ENCODE measurements at regions not wholly inside any gene's neighbourhood (a gene's known extent, or its start where the extent isn't known, plus 50 kb on each side); places are given as distances from the start of the nearest gene placed in this dataset.

DNA sequence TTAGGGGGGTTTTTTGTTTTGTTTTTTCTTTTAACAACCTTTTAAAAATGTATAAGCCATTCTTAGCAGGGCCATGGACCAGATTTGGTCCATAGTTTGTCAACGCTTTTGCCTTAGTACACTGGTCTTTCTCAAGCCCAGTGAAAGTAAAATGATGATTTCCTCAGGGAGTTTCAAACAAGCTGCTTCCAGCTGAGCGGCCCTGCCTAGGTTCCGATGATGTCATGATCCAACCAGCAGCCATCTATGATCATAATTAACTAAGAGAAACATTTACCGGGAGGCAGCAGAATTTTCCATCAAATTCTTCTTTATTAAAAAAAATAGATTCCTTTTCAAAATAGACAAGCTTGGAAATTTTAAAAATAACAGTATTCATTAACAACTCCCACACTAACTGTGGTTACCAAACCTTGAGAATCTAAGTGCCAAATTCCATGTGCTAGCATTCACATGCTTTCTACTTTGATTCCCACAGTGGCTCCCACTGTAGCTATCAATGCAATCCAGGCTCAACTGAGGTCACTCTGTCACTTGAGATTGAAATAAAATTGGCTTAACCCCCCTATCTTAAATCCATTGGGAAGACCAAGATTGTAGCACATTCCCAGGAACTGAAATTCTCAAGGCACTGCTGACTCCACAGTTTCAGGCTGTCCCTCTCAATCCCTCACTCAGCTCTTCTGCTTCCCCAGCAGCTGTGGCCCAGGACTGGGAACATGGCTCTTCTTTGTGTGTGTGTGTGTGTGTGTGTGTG is 148.9 kb downstream of the RNF152 start:
- peak in 3 of 4 donors; percentile 41 to 64 (median 47) for ATAC-seq
- Histone ChIP-seq H3K9me3 (no peaks in the 10 kb centered on the region), H3K36me3 (no peaks in the 10 kb centered on the region), H3K4me3 (no peak overlapping the region), H3K27me3 (no peaks in the 10 kb centered on the region), H3K27ac (no peak overlapping the region), H3K4me1 (no peaks in the 10 kb centered on the region)
- TF ChIP-seq, protein P1, sequence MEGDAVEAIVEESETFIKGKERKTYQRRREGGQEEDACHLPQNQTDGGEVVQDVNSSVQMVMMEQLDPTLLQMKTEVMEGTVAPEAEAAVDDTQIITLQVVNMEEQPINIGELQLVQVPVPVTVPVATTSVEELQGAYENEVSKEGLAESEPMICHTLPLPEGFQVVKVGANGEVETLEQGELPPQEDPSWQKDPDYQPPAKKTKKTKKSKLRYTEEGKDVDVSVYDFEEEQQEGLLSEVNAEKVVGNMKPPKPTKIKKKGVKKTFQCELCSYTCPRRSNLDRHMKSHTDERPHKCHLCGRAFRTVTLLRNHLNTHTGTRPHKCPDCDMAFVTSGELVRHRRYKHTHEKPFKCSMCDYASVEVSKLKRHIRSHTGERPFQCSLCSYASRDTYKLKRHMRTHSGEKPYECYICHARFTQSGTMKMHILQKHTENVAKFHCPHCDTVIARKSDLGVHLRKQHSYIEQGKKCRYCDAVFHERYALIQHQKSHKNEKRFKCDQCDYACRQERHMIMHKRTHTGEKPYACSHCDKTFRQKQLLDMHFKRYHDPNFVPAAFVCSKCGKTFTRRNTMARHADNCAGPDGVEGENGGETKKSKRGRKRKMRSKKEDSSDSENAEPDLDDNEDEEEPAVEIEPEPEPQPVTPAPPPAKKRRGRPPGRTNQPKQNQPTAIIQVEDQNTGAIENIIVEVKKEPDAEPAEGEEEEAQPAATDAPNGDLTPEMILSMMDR (IDR thresholded peaks at IDR 0.05), result no peak
- FAIRE-seq, result no peak
- intact Hi-C loops (cut with DNase I), result no loop called here
- 86 to 92% methylated on average over 4 of the region's 4 CpGs for WGBS, 2 donors
- no peak for DNase-seq

DNA sequence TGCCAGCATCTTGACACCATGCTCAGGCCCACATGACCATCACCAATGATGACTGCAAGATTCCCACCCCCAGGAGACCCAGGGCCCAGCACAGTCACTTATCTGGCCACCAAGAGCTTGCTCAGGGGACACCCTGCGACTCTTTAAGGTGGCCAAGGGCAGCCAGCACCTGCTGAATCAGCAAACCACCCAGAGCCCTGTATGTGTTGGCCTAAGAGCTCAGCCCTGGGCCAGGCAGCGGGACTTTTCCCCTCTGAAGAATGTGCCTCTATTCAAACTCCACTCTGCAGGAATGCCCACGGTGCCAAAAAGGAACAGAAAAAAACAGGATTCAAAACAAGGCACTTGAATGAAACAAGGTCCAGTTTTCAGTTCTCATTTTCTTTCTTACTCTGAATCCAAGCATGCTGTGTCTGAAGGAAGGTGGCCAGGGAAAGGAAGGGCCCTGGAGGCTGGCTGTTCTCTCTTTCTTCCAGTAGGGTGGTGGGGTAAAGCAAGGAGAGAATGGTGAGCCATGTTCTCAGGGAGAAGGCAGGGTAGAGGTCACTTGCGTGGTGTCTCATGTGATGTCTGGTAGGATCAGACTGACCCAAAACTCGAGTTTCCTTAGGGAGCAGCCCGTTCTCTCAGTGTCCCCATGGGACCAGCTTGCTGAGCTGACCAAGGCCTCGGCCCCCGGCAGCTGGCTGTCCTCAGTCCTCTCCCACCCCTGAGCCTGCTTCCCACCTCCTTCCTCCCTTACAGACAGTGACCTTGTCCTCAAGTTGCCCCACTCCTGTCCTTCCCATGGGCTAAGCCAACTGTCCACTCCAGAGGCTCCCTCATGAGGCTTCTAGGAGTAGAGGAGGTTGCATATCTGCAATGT is 150.0 kb downstream of the RNF152 start:
- no peaks in the 10 kb centered on the region for H3K27me3 ChIP-seq
- intact Hi-C loops (cut with DNase I), result no loop called here
- ATAC-seq (peak in 2 of 4 donors; percentile 35 to 42), DNase-seq (no peak), FAIRE-seq (no peak)
- peaks cover 0 to 2% (median 0%) of the 10 kb centered on the region in 3 donors for H3K4me1 ChIP-seq
- no peak overlapping the region for H3K27ac ChIP-seq
- no peak overlapping the region for H3K4me3 ChIP-seq
- no peaks in the 10 kb centered on the region for H3K36me3 ChIP-seq
- no peaks in the 10 kb centered on the region for H3K9me3 ChIP-seq
- TF ChIP-seq, protein P1 (IDR thresholded peaks at IDR 0.05), result no peak
- 77 to 78% methylated on average over 8 of the region's 8 CpGs for WGBS, 2 donors

- H3K9me3 ChIP-seq, result no peaks in the 10 kb centered on the region
- 56 to 70% methylated on average over 6 of the region's 6 CpGs for WGBS, 2 donors
- no peak for ATAC-seq
- no peak overlapping the region for H3K27ac ChIP-seq
- no peak for FAIRE-seq
- TF ChIP-seq, protein P1 (IDR thresholded peaks at IDR 0.05), result no peak
- intact Hi-C loops (cut with DNase I), result no loop called here
- H3K4me1 ChIP-seq, result peaks cover 1 to 6% (median 2%) of the 10 kb centered on the region in 3 donors
- DNase-seq, result no peak
- no peaks in the 10 kb centered on the region for H3K27me3 ChIP-seq
- H3K36me3 ChIP-seq, result no peaks in the 10 kb centered on the region
- no peak overlapping the region for H3K4me3 ChIP-seq
Observed at GRCh38 chr18:61741881-61742454, 150.8 kb downstream of the RNF152 start.

GRCh38 chr18:61738488-61738887 is 154.3 kb downstream of the RNF152 start:
- TF ChIP-seq, protein P1 (IDR thresholded peaks at IDR 0.05), result no peak
- no peak for DNase-seq
- no peaks in the 10 kb centered on the region for H3K36me3 ChIP-seq
- H3K27me3 ChIP-seq, result no peaks in the 10 kb centered on the region
- H3K9me3 ChIP-seq, result no peaks in the 10 kb centered on the region
- WGBS, 2 donors, result 83 to 85% methylated on average over 3 of the region's 3 CpGs
- no peak overlapping the region for H3K4me3 ChIP-seq
- peak overlapping the region in 1 of 4 donors; percentile 2 for H3K27ac ChIP-seq
- intact Hi-C loops (cut with DNase I), result no loop called here
- FAIRE-seq, result no peak
- H3K4me1 ChIP-seq, result peaks cover 22 to 28% (median 22%) of the 10 kb centered on the region in 3 donors
- peak in 1 of 4 donors; percentile 35 for ATAC-seq
